GM18511 (cell line): ENCODE measurements at regions not wholly inside any gene's neighbourhood (a gene's known extent, or its start where the extent isn't known, plus 50 kb on each side); places are given as distances from the start of the nearest gene placed in this dataset.
"Not testable (repeated sequence)": the region's sequence is repeated elsewhere in the genome, so short reads cannot be mapped to it uniquely, and the experiment has no call there.

Source experiments
- ATAC-seq: cut with Tn5 transposase; IDR thresholded peaks from one replicate; pipeline ENCODE4 v1.9.1; 2021; ENCODE audit warnings: mild to moderate bottlenecking, moderate library complexity; ENCODE audit not compliant: unreplicated experiment

GRCh38 chrX:108892501-108892900, 156.1 kb upstream of the IRS4 start:
- no peak for ATAC-seq

- no peak for ATAC-seq
Measured at GRCh38 chrX:108875548-108875947, 139.2 kb upstream of the IRS4 start.

DNA sequence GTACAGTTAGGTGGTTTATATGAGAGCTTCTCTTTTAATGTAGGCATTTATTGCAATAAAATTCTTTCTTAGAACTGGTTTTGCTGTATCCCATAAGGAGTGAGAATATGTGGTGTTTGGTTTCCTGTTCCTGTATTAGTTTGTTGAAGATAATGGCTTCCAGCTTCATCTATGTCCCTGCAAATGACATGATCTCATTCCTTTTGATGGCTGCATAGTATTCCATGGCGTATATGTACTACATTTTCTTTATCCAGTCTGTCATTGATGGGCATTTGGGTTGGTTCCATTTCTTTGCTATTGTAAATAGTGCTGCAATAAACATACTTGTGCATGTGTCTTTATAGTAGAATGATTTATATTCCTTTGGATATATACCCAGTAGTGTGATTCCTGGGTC, 106.7 kb upstream of the IRS4 start:
- not testable (repeated sequence) for ATAC-seq

GRCh38 chrX:108833993-108834392, 97.6 kb upstream of the IRS4 start:
- no peak for ATAC-seq

- ATAC-seq, result no peak
Measured at GRCh38 chrX:108811891-108812290, 75.5 kb upstream of the IRS4 start.

DNA sequence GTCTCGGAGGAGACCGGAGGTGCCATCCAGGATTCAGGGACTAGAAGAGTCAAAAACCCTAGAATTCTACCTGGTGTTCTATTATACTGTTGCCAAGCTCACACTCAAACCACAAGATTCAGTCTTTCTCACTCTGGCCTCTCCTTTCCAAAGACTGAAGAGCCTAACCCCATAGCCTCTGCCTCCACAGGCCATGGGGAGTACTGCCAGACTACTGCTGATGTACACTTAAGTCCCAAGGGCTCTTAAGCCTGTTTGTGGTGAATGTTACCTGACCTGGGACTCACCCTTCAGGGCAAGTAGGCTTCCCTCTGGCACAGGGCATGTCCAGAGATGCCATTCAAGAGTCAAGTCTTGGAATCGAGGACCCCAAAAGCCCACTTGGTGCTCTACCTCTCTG, 58.9 kb upstream of the IRS4 start:
- ATAC-seq, result no peak
